KMS-11 (cell line): ENCODE measurements at regions not wholly inside any gene's neighbourhood (a gene's known extent, or its start where the extent isn't known, plus 50 kb on each side); places are given as distances from the start of the nearest gene placed in this dataset.

Experiments used
- H2AFZ ChIP-seq: fragments of 200-600 bp; sonication (generic); 2 replicates; pipeline ENCODE4 v1.6.1; 2016; ENCODE audit warnings: antibody characterized with exemption, mixed run types, low read depth
- H3K27ac ChIP-seq: fragments of 200-600 bp; sonication (generic); 2 replicates; pipeline ENCODE4 v1.6.1; 2016; ENCODE audit warnings: mild to moderate bottlenecking, mixed run types
- H3K27me3 ChIP-seq: fragments of 200-600 bp; sonication (generic); 2 replicates; pipeline ENCODE4 v1.6.1; 2017; ENCODE audit warnings: mild to moderate bottlenecking, low read depth, mixed run types, moderate library complexity; ENCODE audit not compliant: insufficient read depth
- H3K36me3 ChIP-seq: fragments of 200-600 bp; sonication (generic); 2 replicates; pipeline ENCODE4 v1.6.1; 2017; ENCODE audit warnings: mild to moderate bottlenecking, mixed run types; ENCODE audit not compliant: insufficient read depth
- H3K4me1 ChIP-seq: fragments of 200-600 bp; sonication (generic); 2 replicates; pipeline ENCODE4 v1.6.1; 2016; ENCODE audit warnings: mild to moderate bottlenecking, low read depth, mixed run types; ENCODE audit not compliant: poor library complexity, severe bottlenecking
- H3K4me2 ChIP-seq: fragments of 200-600 bp; sonication (generic); 2 replicates; pipeline ENCODE4 v1.7.0; 2016; ENCODE audit warnings: mild to moderate bottlenecking, mixed run types
- H3K4me3 ChIP-seq: fragments of 200-600 bp; sonication (generic); IDR thresholded peaks from 2 replicates; pipeline ENCODE4 v1.6.1; 2017; ENCODE audit warnings: low read depth, low read length, mixed read lengths; ENCODE audit not compliant: insufficient read depth
- H3K79me2 ChIP-seq: fragments of 200-600 bp; sonication (generic); 2 replicates; pipeline ENCODE4 v1.6.1; 2016; ENCODE audit warnings: low read depth, mixed run types; ENCODE audit not compliant: insufficient read depth
- H3K9ac ChIP-seq: fragments of 200-600 bp; sonication (generic); 2 replicates; pipeline ENCODE4 v1.6.1; 2016; ENCODE audit warnings: mild to moderate bottlenecking, mixed run types
- H4K20me1 ChIP-seq: fragments of 200-600 bp; sonication (generic); 2 replicates; pipeline ENCODE4 v1.6.1; 2016; ENCODE audit warnings: mild to moderate bottlenecking, mixed run types; ENCODE audit not compliant: insufficient read depth
- TF ChIP-seq, protein P1 (sequence below): fragments of 200-600 bp; sonication (generic); conservative IDR thresholded peaks from 2 replicates; pipeline ENCODE4 v1.6.1; 2017; ENCODE audit warnings: low read depth, mild to moderate bottlenecking, antibody characterized with exemption, low read length, moderate library complexity, mixed read lengths

DNA sequence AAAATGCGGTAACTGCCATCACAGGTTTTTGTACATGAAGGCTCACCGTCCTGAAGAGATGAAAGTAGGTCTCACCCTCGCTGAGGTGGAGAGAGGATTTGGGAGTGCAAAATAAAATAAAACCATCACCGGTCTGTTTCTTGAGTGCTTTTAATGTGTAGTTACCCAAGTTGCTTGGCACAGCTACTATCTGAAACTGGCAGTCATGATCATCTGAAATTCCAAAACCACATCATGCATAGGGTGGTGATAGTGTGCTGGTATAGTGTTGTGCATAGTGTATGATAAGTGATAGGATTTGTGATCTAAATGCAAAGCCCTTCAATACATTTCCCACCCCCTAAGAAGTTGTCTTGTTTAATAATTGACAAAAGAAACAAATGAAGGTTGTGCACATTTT lies 381.3 kb downstream of the DMRT2 start:
- H3K9ac ChIP-seq = no peak overlapping the region
- TF ChIP-seq, protein P1, sequence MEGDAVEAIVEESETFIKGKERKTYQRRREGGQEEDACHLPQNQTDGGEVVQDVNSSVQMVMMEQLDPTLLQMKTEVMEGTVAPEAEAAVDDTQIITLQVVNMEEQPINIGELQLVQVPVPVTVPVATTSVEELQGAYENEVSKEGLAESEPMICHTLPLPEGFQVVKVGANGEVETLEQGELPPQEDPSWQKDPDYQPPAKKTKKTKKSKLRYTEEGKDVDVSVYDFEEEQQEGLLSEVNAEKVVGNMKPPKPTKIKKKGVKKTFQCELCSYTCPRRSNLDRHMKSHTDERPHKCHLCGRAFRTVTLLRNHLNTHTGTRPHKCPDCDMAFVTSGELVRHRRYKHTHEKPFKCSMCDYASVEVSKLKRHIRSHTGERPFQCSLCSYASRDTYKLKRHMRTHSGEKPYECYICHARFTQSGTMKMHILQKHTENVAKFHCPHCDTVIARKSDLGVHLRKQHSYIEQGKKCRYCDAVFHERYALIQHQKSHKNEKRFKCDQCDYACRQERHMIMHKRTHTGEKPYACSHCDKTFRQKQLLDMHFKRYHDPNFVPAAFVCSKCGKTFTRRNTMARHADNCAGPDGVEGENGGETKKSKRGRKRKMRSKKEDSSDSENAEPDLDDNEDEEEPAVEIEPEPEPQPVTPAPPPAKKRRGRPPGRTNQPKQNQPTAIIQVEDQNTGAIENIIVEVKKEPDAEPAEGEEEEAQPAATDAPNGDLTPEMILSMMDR = no peak

GRCh38 chr9:1434052-1434767 lies 384.1 kb downstream of the DMRT2 start:
- H4K20me1 ChIP-seq = no peaks in the 10 kb centered on the region
- no peaks in the 10 kb centered on the region for H3K27me3 ChIP-seq
- H3K4me1 ChIP-seq = no peaks in the 10 kb centered on the region
- no peak overlapping the region for H2AFZ ChIP-seq
- H3K4me3 ChIP-seq = no peak overlapping the region
- TF ChIP-seq, protein P1 = no peak; the same call in 1 of the 2 replicates
- no peak overlapping the region for H3K4me2 ChIP-seq
- no peak overlapping the region for H3K27ac ChIP-seq
- no peaks in the 10 kb centered on the region for H3K36me3 ChIP-seq
- no peak overlapping the region for H3K9ac ChIP-seq
- H3K79me2 ChIP-seq = no peaks in the 10 kb centered on the region

More for the DNA sequence above, 381.3 kb downstream of the DMRT2 start:
- no peak overlapping the region for H3K27ac ChIP-seq
- no peaks in the 10 kb centered on the region for H3K79me2 ChIP-seq
- no peaks in the 10 kb centered on the region for H3K4me1 ChIP-seq
- no peak overlapping the region for H2AFZ ChIP-seq
- H3K27me3 ChIP-seq = no peaks in the 10 kb centered on the region
- no peaks in the 10 kb centered on the region for H3K36me3 ChIP-seq
- no peak overlapping the region for H3K4me3 ChIP-seq
- no peaks in the 10 kb centered on the region for H4K20me1 ChIP-seq
- no peak overlapping the region for H3K4me2 ChIP-seq

- no peak overlapping the region for H3K27ac ChIP-seq
- H3K36me3 ChIP-seq = no peaks in the 10 kb centered on the region
- H3K79me2 ChIP-seq = no peaks in the 10 kb centered on the region
- TF ChIP-seq, protein P1 = no peak
- no peak overlapping the region for H3K9ac ChIP-seq
- no peak overlapping the region for H3K4me3 ChIP-seq
- H2AFZ ChIP-seq = no peak overlapping the region
- no peaks in the 10 kb centered on the region for H3K4me1 ChIP-seq
- H3K4me2 ChIP-seq = no peak overlapping the region
- H3K27me3 ChIP-seq = no peaks in the 10 kb centered on the region
- no peaks in the 10 kb centered on the region for H4K20me1 ChIP-seq
Measured at GRCh38 chr9:1434811-1435210, 384.7 kb downstream of the DMRT2 start.

- H3K79me2 ChIP-seq = no peaks in the 10 kb centered on the region
- H2AFZ ChIP-seq = no peak overlapping the region
- H3K4me1 ChIP-seq = no peaks in the 10 kb centered on the region
- H3K27me3 ChIP-seq = no peaks in the 10 kb centered on the region
- no peak overlapping the region for H3K4me3 ChIP-seq
- no peaks in the 10 kb centered on the region for H4K20me1 ChIP-seq
- no peaks in the 10 kb centered on the region for H3K36me3 ChIP-seq
- TF ChIP-seq, protein P1 = no peak
- H3K9ac ChIP-seq = no peak overlapping the region
- H3K4me2 ChIP-seq = no peak overlapping the region
- H3K27ac ChIP-seq = no peak overlapping the region
Measured at GRCh38 chr9:1440256-1440655, 390.1 kb downstream of the DMRT2 start.
